ENCODE measurements at regions not wholly inside any gene's neighbourhood (a gene's known extent, or its start where the extent isn't known, plus 50 kb on each side); places are given as distances from the start of the nearest gene placed in this dataset.

- TF ChIP-seq CTCF (conservative IDR thresholded peaks at IDR 0.05), result no peak
- Mint-ChIP-seq H3K4me1 (ENCODE audit: unreplicated experiment) (peaks cover 15% of the 10 kb centered on the region), H3K36me3 (no peaks in the 10 kb centered on the region), H3K9me3 (peaks cover 8% of the 10 kb centered on the region), H3K27ac (no peak overlapping the region), H3K27me3 (no peaks in the 10 kb centered on the region), H3K4me3 (no peak overlapping the region)
- DNase-seq (ENCODE audit: extremely low spot score, unreplicated experiment), result no peak
These were observed 245.9 kb upstream of the PHYHIPL start for GRCh38 chr10:58930500-58930899.

GRCh38 chr10:58932126-58932525 is 244.3 kb upstream of the PHYHIPL start:
- Mint-ChIP-seq H3K9me3 (peaks cover 4% of the 10 kb centered on the region), H3K27ac (no peak overlapping the region), H3K4me1 (ENCODE audit: unreplicated experiment) (peaks cover 15% of the 10 kb centered on the region), H3K4me3 (no peak overlapping the region), H3K36me3 (no peaks in the 10 kb centered on the region), H3K27me3 (no peaks in the 10 kb centered on the region)
- TF ChIP-seq CTCF (conservative IDR thresholded peaks at IDR 0.05), result no peak
- DNase-seq (ENCODE audit: extremely low spot score, unreplicated experiment), result no peak

- TF ChIP-seq CTCF (conservative IDR thresholded peaks at IDR 0.05), result no peak
- Mint-ChIP-seq H3K4me3 (no peak overlapping the region), H3K9me3 (peaks cover 4% of the 10 kb centered on the region), H3K27me3 (no peaks in the 10 kb centered on the region), H3K36me3 (no peaks in the 10 kb centered on the region), H3K27ac (no peak overlapping the region), H3K4me1 (ENCODE audit: unreplicated experiment) (peaks cover 15% of the 10 kb centered on the region)
- no peak for DNase-seq (ENCODE audit: extremely low spot score, unreplicated experiment)
These were observed 243.7 kb upstream of the PHYHIPL start for GRCh38 chr10:58932577-58933314.

- Mint-ChIP-seq H3K27ac (no peak overlapping the region), H3K9me3 (peaks cover 4% of the 10 kb centered on the region), H3K4me1 (ENCODE audit: unreplicated experiment) (peaks cover 2% of the 10 kb centered on the region), H3K36me3 (no peaks in the 10 kb centered on the region), H3K27me3 (no peaks in the 10 kb centered on the region), H3K4me3 (no peak overlapping the region)
- no peak for TF ChIP-seq CTCF (conservative IDR thresholded peaks at IDR 0.05)
- DNase-seq (ENCODE audit: extremely low spot score, unreplicated experiment), result no peak
These were observed 240.1 kb upstream of the PHYHIPL start for GRCh38 chr10:58936364-58936763.

- Mint-ChIP-seq H3K27ac (no peak overlapping the region), H3K4me3 (no peak overlapping the region), H3K9me3 (peaks cover 4% of the 10 kb centered on the region), H3K27me3 (no peaks in the 10 kb centered on the region), H3K36me3 (no peaks in the 10 kb centered on the region), H3K4me1 (ENCODE audit: unreplicated experiment) (no peaks in the 10 kb centered on the region)
- TF ChIP-seq CTCF (conservative IDR thresholded peaks at IDR 0.05), result no peak
- DNase-seq (ENCODE audit: extremely low spot score, unreplicated experiment), result no peak
These were observed 239.0 kb upstream of the PHYHIPL start for GRCh38 chr10:58937423-58937822.
